Natural killer cell (primary cell): ENCODE measurements at regions not wholly inside any gene's neighbourhood (a gene's known extent, or its start where the extent isn't known, plus 50 kb on each side); places are given as distances from the start of the nearest gene placed in this dataset.

Source experiments
- ATAC-seq, 3 donors: fragments of 150-1000 bp in 2 of 3; fragments of 200-7000 bp in 1 of 3; cut with Tn5 transposase; 1 replicate in 1 of 3; 2 replicates in 2 of 3; pipeline ENCODE4 v1.10.0; 2021; ENCODE audit warnings: mild to moderate bottlenecking in 2 of 3, moderate library complexity in 2 of 3
- DNase-seq, 2 donors: peaks; one replicate each; pipeline versions ENCODE4 v3.0.0 to v3.0.0-alpha.2; 2013 to 2021; ENCODE audit warnings: mixed read lengths in 1 of 2
- H3K27ac ChIP-seq: one replicate; pipeline ENCODE4 v1.5.1; 2013; ENCODE audit warnings: mild to moderate bottlenecking, low read length
- H3K27me3 ChIP-seq: one replicate; pipeline ENCODE4 v1.6.1; 2013; ENCODE audit warnings: low read length; ENCODE audit not compliant: control insufficient read depth, insufficient read depth
- H3K36me3 ChIP-seq: one replicate; pipeline ENCODE4 v1.6.1; 2013; ENCODE audit warnings: low read length; ENCODE audit not compliant: control insufficient read depth, insufficient read depth
- H3K4me1 ChIP-seq: one replicate; pipeline ENCODE4 v1.6.1; 2013; ENCODE audit warnings: low read length; ENCODE audit not compliant: control insufficient read depth, insufficient read depth
- H3K4me3 ChIP-seq: one replicate; pipeline ENCODE4 v1.5.1; 2013; ENCODE audit warnings: low read length
- H3K9me3 ChIP-seq: one replicate; pipeline ENCODE4 v1.6.1; 2013; ENCODE audit warnings: low read length; ENCODE audit not compliant: control insufficient read depth, insufficient read depth
- H3K27ac Mint-ChIP-seq, 2 donors: one replicate each; pipeline ENCODE4 v1.8.0; 2022; ENCODE audit warnings: mild to moderate bottlenecking in 2 of 2, mixed read lengths in 2 of 2, moderate library complexity in 1 of 2
- H3K27me3 Mint-ChIP-seq, 2 donors: one replicate each; pipeline ENCODE4 v1.8.0; 2022; ENCODE audit warnings: low read depth in 2 of 2, mixed read lengths in 2 of 2
- H3K36me3 Mint-ChIP-seq: one replicate; pipeline ENCODE4 v1.8.0; 2022; ENCODE audit warnings: mixed read lengths
- H3K4me1 Mint-ChIP-seq, 2 donors: one replicate each; pipeline ENCODE4 v1.8.0; 2022; ENCODE audit warnings: mixed read lengths in 2 of 2
- H3K4me3 Mint-ChIP-seq: one replicate; pipeline ENCODE4 v1.8.0; 2022; ENCODE audit warnings: mild to moderate bottlenecking, moderate library complexity, mixed read lengths
- H3K9me3 Mint-ChIP-seq, 2 donors: one replicate each; pipeline ENCODE4 v1.8.0; 2022; ENCODE audit warnings: mixed read lengths in 2 of 2
- WGBS: methylation state at CpG from one replicate; pipeline ENCODE4 v1.1.7; 2013; ENCODE audit warnings: missing lambda C conversion rate; ENCODE audit not compliant: insufficient coverage; 5-methylcytosine and 5-hydroxymethylcytosine counted together
- intact Hi-C: fragments of 100-400 bp; cut with micrococcal nuclease; formaldehyde crosslinking; loops from one replicate; pipeline ENCODE4 v1.14.2; 2022
- TF ChIP-seq, protein P1 (sequence below): fragments of 200-600 bp; IDR thresholded peaks from one replicate; pipeline ENCODE4 v1.8.0; 2022; ENCODE audit warnings: antibody characterized with exemption

DNA sequence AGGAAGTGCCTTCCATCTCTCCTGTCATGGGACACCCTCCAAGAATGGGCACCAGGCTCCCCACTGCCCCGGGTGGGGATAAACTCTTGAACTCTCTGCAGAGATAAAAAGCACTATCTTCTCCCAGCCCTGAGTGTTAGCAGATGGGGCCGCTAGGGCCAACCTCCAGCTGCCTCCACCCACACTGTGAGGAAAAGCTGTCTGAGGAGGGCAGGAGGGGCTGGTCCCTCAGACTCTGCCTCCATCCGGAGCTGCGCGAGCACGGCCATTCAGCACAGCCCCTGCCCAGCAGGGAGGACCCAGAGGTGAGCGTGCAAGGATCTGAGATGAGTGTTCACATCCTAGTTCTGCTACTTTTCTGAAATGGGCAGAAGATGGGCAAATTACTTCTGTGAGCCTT lies 51.8 kb upstream of the TRABD2B start:
- H3K9me3 ChIP-seq = no peaks in the 10 kb centered on the region
- no peaks in the 10 kb centered on the region for H3K27me3 ChIP-seq
- H3K4me3 Mint-ChIP-seq = no peak overlapping the region
- no peaks in the 10 kb centered on the region for H3K9me3 Mint-ChIP-seq
- H3K36me3 Mint-ChIP-seq = no peaks in the 10 kb centered on the region
- peaks cover 9 to 10% of the 10 kb centered on the region in 2 donors for H3K27me3 Mint-ChIP-seq
- WGBS = 79% methylated on average over 6 of the region's 7 CpGs
- TF ChIP-seq, protein P1, sequence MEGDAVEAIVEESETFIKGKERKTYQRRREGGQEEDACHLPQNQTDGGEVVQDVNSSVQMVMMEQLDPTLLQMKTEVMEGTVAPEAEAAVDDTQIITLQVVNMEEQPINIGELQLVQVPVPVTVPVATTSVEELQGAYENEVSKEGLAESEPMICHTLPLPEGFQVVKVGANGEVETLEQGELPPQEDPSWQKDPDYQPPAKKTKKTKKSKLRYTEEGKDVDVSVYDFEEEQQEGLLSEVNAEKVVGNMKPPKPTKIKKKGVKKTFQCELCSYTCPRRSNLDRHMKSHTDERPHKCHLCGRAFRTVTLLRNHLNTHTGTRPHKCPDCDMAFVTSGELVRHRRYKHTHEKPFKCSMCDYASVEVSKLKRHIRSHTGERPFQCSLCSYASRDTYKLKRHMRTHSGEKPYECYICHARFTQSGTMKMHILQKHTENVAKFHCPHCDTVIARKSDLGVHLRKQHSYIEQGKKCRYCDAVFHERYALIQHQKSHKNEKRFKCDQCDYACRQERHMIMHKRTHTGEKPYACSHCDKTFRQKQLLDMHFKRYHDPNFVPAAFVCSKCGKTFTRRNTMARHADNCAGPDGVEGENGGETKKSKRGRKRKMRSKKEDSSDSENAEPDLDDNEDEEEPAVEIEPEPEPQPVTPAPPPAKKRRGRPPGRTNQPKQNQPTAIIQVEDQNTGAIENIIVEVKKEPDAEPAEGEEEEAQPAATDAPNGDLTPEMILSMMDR = no peak
- intact Hi-C loops = no loop called here
- no peaks in the 10 kb centered on the region for H3K4me1 Mint-ChIP-seq
- H3K4me3 ChIP-seq = no peak overlapping the region
- H3K27ac ChIP-seq = no peak overlapping the region
- DNase-seq = no peak
- no peak overlapping the region for H3K27ac Mint-ChIP-seq
- no peaks in the 10 kb centered on the region for H3K4me1 ChIP-seq
- H3K36me3 ChIP-seq = no peaks in the 10 kb centered on the region
- ATAC-seq = no peak

DNA sequence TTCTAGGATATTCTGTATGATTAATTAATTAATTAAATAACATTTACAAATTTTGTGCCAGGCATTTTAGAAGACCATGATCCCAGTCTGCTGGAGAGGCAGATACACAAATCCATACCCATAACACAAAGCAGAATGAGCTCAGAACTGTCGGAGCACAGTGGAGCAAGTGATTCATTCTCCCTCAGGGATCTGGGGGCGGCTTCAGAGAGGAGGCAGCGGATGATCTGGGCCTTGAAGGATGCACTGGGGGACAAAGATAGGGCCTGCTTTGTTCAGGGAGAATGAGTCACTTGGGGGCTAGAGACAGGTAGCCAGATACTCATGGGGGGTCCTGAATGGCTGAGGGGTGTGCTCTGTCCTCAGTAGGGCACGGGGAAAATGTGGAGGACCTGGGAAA lies 50.9 kb upstream of the TRABD2B start:
- TF ChIP-seq, protein P1 = no peak
- Histone ChIP-seq H3K4me3 (no peak overlapping the region), H3K27ac (no peak overlapping the region), H3K9me3 (no peaks in the 10 kb centered on the region), H3K27me3 (no peaks in the 10 kb centered on the region), H3K4me1 (no peaks in the 10 kb centered on the region), H3K36me3 (no peaks in the 10 kb centered on the region)
- no peaks in the 10 kb centered on the region for H3K36me3 Mint-ChIP-seq
- peaks cover 5 to 9% of the 10 kb centered on the region in 2 donors for H3K27me3 Mint-ChIP-seq
- no peak overlapping the region for H3K27ac Mint-ChIP-seq
- no peaks in the 10 kb centered on the region for H3K4me1 Mint-ChIP-seq
- ATAC-seq (no peak), DNase-seq (no peak)
- intact Hi-C loops = no loop called here
- H3K4me3 Mint-ChIP-seq = no peak overlapping the region
- H3K9me3 Mint-ChIP-seq = no peaks in the 10 kb centered on the region
- WGBS = 81% methylated on average over 4 of the region's 4 CpGs

DNA sequence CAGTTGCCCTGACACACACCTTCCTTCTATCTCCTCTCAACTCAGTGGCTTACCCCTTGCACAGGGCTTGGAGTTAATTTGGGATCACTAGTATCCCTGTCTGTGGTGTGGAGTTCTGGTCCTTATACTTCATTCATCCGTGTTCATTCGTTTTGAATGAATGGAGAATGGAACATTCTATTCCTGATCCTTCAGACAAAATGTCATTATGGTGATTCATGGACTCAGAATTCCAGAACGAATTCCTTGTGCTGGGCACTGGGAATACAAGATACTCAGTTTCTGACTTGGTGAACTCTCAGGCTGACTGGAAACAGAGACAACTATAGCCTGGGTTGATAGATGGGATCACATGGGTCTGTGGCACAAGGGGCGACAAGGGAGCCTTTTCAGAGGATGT lies 49.9 kb upstream of the TRABD2B start:
- TF ChIP-seq, protein P1 = no peak
- Mint-ChIP-seq H3K27ac (no peak overlapping the region), H3K27me3 (peaks cover 5 to 9% of the 10 kb centered on the region in 2 donors), H3K9me3 (no peaks in the 10 kb centered on the region), H3K4me3 (no peak overlapping the region), H3K36me3 (no peaks in the 10 kb centered on the region), H3K4me1 (no peaks in the 10 kb centered on the region)
- Histone ChIP-seq H3K4me3 (no peak overlapping the region), H3K27ac (no peak overlapping the region), H3K9me3 (no peaks in the 10 kb centered on the region), H3K36me3 (no peaks in the 10 kb centered on the region), H3K27me3 (no peaks in the 10 kb centered on the region), H3K4me1 (no peaks in the 10 kb centered on the region)
- DNase-seq (no peak), ATAC-seq (no peak)
- WGBS = 75% methylated on average over 4 of the region's 4 CpGs
- intact Hi-C loops = no loop called here
